ENCODE measurements at regions not wholly inside any gene's neighbourhood (a gene's known extent, or its start where the extent isn't known, plus 50 kb on each side); places are given as distances from the start of the nearest gene placed in this dataset.

DNA sequence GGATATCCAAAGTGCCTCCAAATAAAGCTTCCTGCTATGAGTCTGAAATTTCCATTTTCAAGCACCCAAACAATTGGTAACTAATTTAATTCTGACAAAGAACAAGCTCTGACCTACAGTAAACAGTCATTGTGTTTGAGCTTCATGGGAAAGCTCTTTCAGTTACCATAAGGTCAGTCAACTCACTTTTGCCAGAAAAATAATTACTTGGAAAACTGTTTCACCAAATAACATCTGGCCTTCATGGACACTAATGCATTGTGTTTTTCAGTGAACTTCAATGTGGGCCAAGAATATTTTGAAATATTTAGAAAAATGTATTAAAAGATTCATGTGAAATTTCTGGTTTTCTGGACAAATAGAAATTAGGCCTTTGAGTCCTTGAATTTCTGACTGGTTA is 369.9 kb downstream of the GALR1 start:
- no peak overlapping the region for H3K4me3 ChIP-seq (ENCODE audit: insufficient read depth in 1 of 2, low read depth in 1 of 2, low read length in 2 of 2)
- H3K79me1 ChIP-seq (replicated peaks; ENCODE audit: low read length, poor library complexity, severe bottlenecking): no peaks in the 10 kb centered on the region

DNA sequence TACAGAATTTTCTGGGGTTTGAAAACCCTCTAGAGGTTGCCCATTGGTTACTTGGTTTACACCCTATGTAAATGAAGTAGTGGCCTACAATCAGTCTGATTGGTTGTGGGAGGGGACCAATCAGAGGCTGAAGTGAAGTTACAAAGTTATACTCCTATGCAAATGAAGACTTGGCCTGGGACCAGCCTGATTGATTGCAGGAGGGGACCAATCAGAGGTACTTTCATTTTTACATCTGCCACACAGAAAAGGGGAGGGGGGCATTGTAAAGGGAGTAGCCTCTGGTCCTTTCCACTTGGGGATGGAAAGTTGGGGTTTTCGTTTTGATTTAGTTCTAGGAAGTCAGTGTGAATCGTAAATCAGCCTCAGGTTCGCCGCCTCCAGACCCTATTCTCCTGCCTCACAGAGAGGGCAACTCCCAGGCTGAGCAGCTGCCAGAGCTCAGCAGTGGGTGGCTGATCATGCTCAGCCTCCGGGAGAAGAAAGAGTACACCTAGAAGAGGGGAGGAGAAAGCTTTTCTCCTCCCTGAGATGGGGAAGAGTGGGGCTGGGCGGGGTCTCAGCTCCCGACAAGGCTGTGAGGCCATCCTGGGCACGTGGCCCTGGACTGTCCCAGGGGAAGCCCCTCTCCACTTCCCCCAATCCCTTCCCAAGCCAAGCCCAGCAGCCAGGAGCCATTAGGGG is 372.5 kb downstream of the GALR1 start:
- DNase-seq: no peak
- Histone ChIP-seq H2BK5ac (ENCODE audit: low read depth, low read length, poor library complexity, severe bottlenecking) (no peak overlapping the region), H3K27me3 (ENCODE audit: control insufficient read depth in 1 of 2, insufficient read depth in 1 of 2, low read length in 2 of 2) (peaks cover 0 to 3% of the 10 kb centered on the region in 2 experiments), H2BK15ac (ENCODE audit: low read depth, poor library complexity, severe bottlenecking) (no peak overlapping the region), H3K14ac (ENCODE audit: low read length in 2 of 2) (no peak overlapping the region), H2BK120ac (ENCODE audit: low read depth, low read length) (no peak overlapping the region), H3K36me3 (ENCODE audit: control insufficient read depth in 1 of 2, insufficient read depth in 2 of 2, low read depth in 1 of 2, low read length in 2 of 2) (no peaks in the 10 kb centered on the region), H3K4me2 (ENCODE audit: low read length, poor library complexity, severe bottlenecking) (no peak overlapping the region), H3K9me3 (ENCODE audit: control insufficient read depth, low read length) (no peaks in the 10 kb centered on the region), H2BK12ac (ENCODE audit: low read length in 2 of 2) (no peak overlapping the region), H2AFZ (ENCODE audit: low read depth, low read length) (no peak overlapping the region), H3K79me1 (replicated peaks; ENCODE audit: low read length, poor library complexity, severe bottlenecking) (no peaks in the 10 kb centered on the region), H2AK5ac (ENCODE audit: low read length, severe bottlenecking) (no peak overlapping the region), H4K91ac (ENCODE audit: low read length) (no peak overlapping the region), H3K18ac (ENCODE audit: low read depth in 1 of 2, low read length in 2 of 2) (no peak overlapping the region), H3K9ac (ENCODE audit: low read length) (no peak overlapping the region), H3K4ac (ENCODE audit: low read depth in 1 of 2, low read length in 2 of 2) (no peak overlapping the region), H3K4me3 (ENCODE audit: insufficient read depth in 1 of 2, low read depth in 1 of 2, low read length in 2 of 2) (peak overlapping the region in 1 of 2 experiments; percentile 24), H3K27ac (ENCODE audit: low read length, poor library complexity, severe bottlenecking) (no peak overlapping the region), H3K4me1 (ENCODE audit: control insufficient read depth, insufficient read depth, low read depth, low read length) (no peaks in the 10 kb centered on the region), H3K23ac (ENCODE audit: low read length in 2 of 2) (no peak overlapping the region), H4K8ac (ENCODE audit: low read length) (no peak overlapping the region)
- 84% methylated on average over 5 of the region's 8 CpGs for WGBS

More for the DNA sequence above, 369.9 kb downstream of the GALR1 start:
- Histone ChIP-seq H2BK15ac (ENCODE audit: low read depth, poor library complexity, severe bottlenecking) (no peak overlapping the region), H3K14ac (ENCODE audit: low read length in 2 of 2) (no peak overlapping the region), H3K4me1 (ENCODE audit: control insufficient read depth, insufficient read depth, low read depth, low read length) (no peaks in the 10 kb centered on the region), H3K23ac (ENCODE audit: low read length in 2 of 2) (no peak overlapping the region), H3K4ac (ENCODE audit: low read depth in 1 of 2, low read length in 2 of 2) (no peak overlapping the region), H2BK120ac (ENCODE audit: low read depth, low read length) (no peak overlapping the region), H3K36me3 (ENCODE audit: control insufficient read depth in 1 of 2, insufficient read depth in 2 of 2, low read depth in 1 of 2, low read length in 2 of 2) (no peaks in the 10 kb centered on the region), H3K18ac (ENCODE audit: low read depth in 1 of 2, low read length in 2 of 2) (no peak overlapping the region), H2BK5ac (ENCODE audit: low read depth, low read length, poor library complexity, severe bottlenecking) (no peak overlapping the region), H4K91ac (ENCODE audit: low read length) (no peak overlapping the region), H3K9ac (ENCODE audit: low read length) (no peak overlapping the region), H3K27me3 (ENCODE audit: control insufficient read depth in 1 of 2, insufficient read depth in 1 of 2, low read length in 2 of 2) (peaks cover 0 to 11% of the 10 kb centered on the region in 2 experiments), H4K8ac (ENCODE audit: low read length) (no peak overlapping the region), H2AK5ac (ENCODE audit: low read length, severe bottlenecking) (no peak overlapping the region), H2BK12ac (ENCODE audit: low read length in 2 of 2) (no peak overlapping the region), H3K27ac (ENCODE audit: low read length, poor library complexity, severe bottlenecking) (no peak overlapping the region), H3K9me3 (ENCODE audit: control insufficient read depth, low read length) (no peaks in the 10 kb centered on the region), H2AFZ (ENCODE audit: low read depth, low read length) (no peak overlapping the region), H3K4me2 (ENCODE audit: low read length, poor library complexity, severe bottlenecking) (no peak overlapping the region)
- no peak for DNase-seq

DNA sequence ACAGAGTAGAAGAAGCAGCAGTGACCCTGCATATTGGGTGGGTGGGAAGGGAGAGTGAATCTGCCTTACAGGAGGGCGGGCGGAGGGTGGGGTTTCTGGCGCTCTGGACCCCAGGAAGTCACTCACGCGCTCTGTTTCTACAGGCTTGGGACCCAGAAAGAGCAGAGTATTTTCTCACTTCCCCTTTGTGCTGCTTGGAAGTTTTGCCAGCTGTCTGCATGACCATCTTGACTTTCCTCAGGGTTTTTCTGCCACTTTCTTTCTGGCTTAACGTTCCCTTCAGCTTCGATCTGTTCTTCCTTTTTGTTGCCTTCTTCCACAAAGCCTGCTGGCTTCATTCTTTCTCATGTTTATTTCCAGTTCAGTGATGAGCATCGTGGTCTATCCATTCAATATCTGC is 383.1 kb downstream of the GALR1 start:
- Histone ChIP-seq H2AK5ac (ENCODE audit: low read length, severe bottlenecking) (no peak overlapping the region), H3K23ac (ENCODE audit: low read length in 2 of 2) (no peak overlapping the region), H3K4me1 (ENCODE audit: control insufficient read depth, insufficient read depth, low read depth, low read length) (no peaks in the 10 kb centered on the region), H4K91ac (ENCODE audit: low read length) (no peak overlapping the region), H3K9me3 (ENCODE audit: control insufficient read depth, low read length) (no peaks in the 10 kb centered on the region), H3K4ac (ENCODE audit: low read depth in 1 of 2, low read length in 2 of 2) (no peak overlapping the region), H3K27ac (ENCODE audit: low read length, poor library complexity, severe bottlenecking) (no peak overlapping the region), H3K18ac (ENCODE audit: low read depth in 1 of 2, low read length in 2 of 2) (no peak overlapping the region), H3K14ac (ENCODE audit: low read length in 2 of 2) (no peak overlapping the region), H3K4me3 (ENCODE audit: insufficient read depth in 1 of 2, low read depth in 1 of 2, low read length in 2 of 2) (no peak overlapping the region), H3K27me3 (ENCODE audit: control insufficient read depth in 1 of 2, insufficient read depth in 1 of 2, low read length in 2 of 2) (peaks cover 0 to 8% of the 10 kb centered on the region in 2 experiments), H2BK120ac (ENCODE audit: low read depth, low read length) (no peak overlapping the region), H3K36me3 (ENCODE audit: control insufficient read depth in 1 of 2, insufficient read depth in 2 of 2, low read depth in 1 of 2, low read length in 2 of 2) (no peaks in the 10 kb centered on the region), H3K79me1 (replicated peaks; ENCODE audit: low read length, poor library complexity, severe bottlenecking) (no peaks in the 10 kb centered on the region), H2BK15ac (ENCODE audit: low read depth, poor library complexity, severe bottlenecking) (no peak overlapping the region), H3K9ac (ENCODE audit: low read length) (no peak overlapping the region), H2BK12ac (ENCODE audit: low read length in 2 of 2) (no peak overlapping the region), H3K4me2 (ENCODE audit: low read length, poor library complexity, severe bottlenecking) (no peak overlapping the region), H2BK5ac (ENCODE audit: low read depth, low read length, poor library complexity, severe bottlenecking) (no peak overlapping the region), H4K8ac (ENCODE audit: low read length) (no peak overlapping the region), H2AFZ (ENCODE audit: low read depth, low read length) (no peak overlapping the region)
- whole genome bisulfite sequencing: 47% methylated on average over 8 of the region's 8 CpGs
- no peak for DNase-seq

DNA sequence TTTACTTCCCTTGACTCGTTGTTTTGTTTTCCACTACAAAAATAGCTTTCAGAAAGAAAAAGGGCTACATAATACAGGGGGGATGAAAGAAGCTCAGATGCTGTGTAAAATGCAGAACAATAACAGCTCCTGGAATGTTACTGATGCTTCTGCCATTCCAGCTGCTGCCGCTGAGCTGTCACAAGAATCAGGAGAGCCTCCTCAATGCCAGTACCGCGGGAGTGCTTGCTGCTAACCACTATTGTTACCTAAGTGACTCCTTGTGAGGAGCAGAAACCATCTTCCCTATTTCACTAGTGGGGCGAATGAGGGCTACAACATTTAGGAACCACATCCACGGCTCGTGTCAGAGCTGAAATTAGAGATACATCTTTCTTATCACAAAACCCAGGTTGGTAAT is 384.8 kb downstream of the GALR1 start:
- Histone ChIP-seq H3K4me2 (ENCODE audit: low read length, poor library complexity, severe bottlenecking) (no peak overlapping the region), H3K4ac (ENCODE audit: low read depth in 1 of 2, low read length in 2 of 2) (no peak overlapping the region)
- 92% methylated on average over 6 of the region's 7 CpGs for WGBS

More for the DNA sequence above, 384.8 kb downstream of the GALR1 start:
- Histone ChIP-seq H2BK120ac (ENCODE audit: low read depth, low read length) (no peak overlapping the region), H3K4me1 (ENCODE audit: control insufficient read depth, insufficient read depth, low read depth, low read length) (no peaks in the 10 kb centered on the region), H3K14ac (ENCODE audit: low read length in 2 of 2) (no peak overlapping the region), H4K91ac (ENCODE audit: low read length) (no peak overlapping the region), H3K18ac (ENCODE audit: low read depth in 1 of 2, low read length in 2 of 2) (no peak overlapping the region), H3K79me1 (replicated peaks; ENCODE audit: low read length, poor library complexity, severe bottlenecking) (no peaks in the 10 kb centered on the region), H2BK15ac (ENCODE audit: low read depth, poor library complexity, severe bottlenecking) (no peak overlapping the region), H2AK5ac (ENCODE audit: low read length, severe bottlenecking) (no peak overlapping the region), H3K27me3 (ENCODE audit: control insufficient read depth in 1 of 2, insufficient read depth in 1 of 2, low read length in 2 of 2) (peaks cover 0 to 8% of the 10 kb centered on the region in 2 experiments), H3K9ac (ENCODE audit: low read length) (no peak overlapping the region), H3K23ac (ENCODE audit: low read length in 2 of 2) (no peak overlapping the region), H2BK12ac (ENCODE audit: low read length in 2 of 2) (no peak overlapping the region), H3K36me3 (ENCODE audit: control insufficient read depth in 1 of 2, insufficient read depth in 2 of 2, low read depth in 1 of 2, low read length in 2 of 2) (no peaks in the 10 kb centered on the region), H3K9me3 (ENCODE audit: control insufficient read depth, low read length) (no peaks in the 10 kb centered on the region), H3K27ac (ENCODE audit: low read length, poor library complexity, severe bottlenecking) (no peak overlapping the region), H2AFZ (ENCODE audit: low read depth, low read length) (no peak overlapping the region), H3K4me3 (ENCODE audit: insufficient read depth in 1 of 2, low read depth in 1 of 2, low read length in 2 of 2) (no peak overlapping the region), H4K8ac (ENCODE audit: low read length) (no peak overlapping the region), H2BK5ac (ENCODE audit: low read depth, low read length, poor library complexity, severe bottlenecking) (no peak overlapping the region)
- DNase-seq: no peak

Measured in mesenchymal stem cell (in vitro differentiated cells and primary cell).